ENCODE measurements at regions not wholly inside any gene's neighbourhood (a gene's known extent, or its start where the extent isn't known, plus 50 kb on each side); places are given as distances from the start of the nearest gene placed in this dataset.

GRCh38 chr3:23062982-23063381 lies 140.1 kb upstream of the UBE2E2 start:
- H3K27me3 ChIP-seq (ENCODE audit: low read depth): no peaks in the 10 kb centered on the region
- intact Hi-C loops (cut with micrococcal nuclease): no loop called here
- no peak for TF ChIP-seq CTCF (IDR thresholded peaks at IDR 0.05; ENCODE audit: borderline replicate concordance)

DNA sequence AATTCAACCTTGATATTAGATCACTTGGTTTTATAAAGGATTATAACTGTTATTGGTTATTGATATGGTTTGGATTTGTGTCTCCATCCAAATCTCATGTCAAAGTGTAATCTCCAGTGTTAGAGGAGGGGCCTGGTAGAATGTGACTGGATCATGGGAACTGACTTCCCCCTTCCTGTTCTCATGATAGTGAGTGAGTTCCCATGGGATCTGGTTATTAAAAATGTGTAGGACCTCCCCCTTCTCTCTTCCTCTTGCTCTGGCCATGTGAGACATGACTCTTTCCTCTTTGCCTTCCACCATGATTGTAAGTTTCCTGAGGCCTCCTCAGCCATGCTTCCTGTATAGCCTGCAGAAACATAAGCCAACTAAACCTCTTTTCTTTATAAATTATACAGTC lies 136.0 kb upstream of the UBE2E2 start:
- no peaks in the 10 kb centered on the region for H3K36me3 ChIP-seq
- no peak overlapping the region for H3K4me3 ChIP-seq
- no peaks in the 10 kb centered on the region for H3K4me1 ChIP-seq
- H3K27me3 ChIP-seq (ENCODE audit: low read depth): no peaks in the 10 kb centered on the region
- no peaks in the 10 kb centered on the region for H3K9me3 ChIP-seq (replicated peaks)
- intact Hi-C loops (cut with micrococcal nuclease): no loop called here
- TF ChIP-seq CTCF (IDR thresholded peaks at IDR 0.05; ENCODE audit: borderline replicate concordance): no peak
- DNase-seq: no peak
- H3K27ac ChIP-seq (replicated peaks): no peak overlapping the region

More at GRCh38 chr3:23062982-23063381, 140.1 kb upstream of the UBE2E2 start:
- Histone ChIP-seq H3K4me1 (no peaks in the 10 kb centered on the region), H3K36me3 (no peaks in the 10 kb centered on the region), H3K27ac (replicated peaks) (no peak overlapping the region), H3K4me3 (no peak overlapping the region), H3K9me3 (replicated peaks) (peaks cover 23% of the 10 kb centered on the region)
- DNase-seq: no peak

DNA sequence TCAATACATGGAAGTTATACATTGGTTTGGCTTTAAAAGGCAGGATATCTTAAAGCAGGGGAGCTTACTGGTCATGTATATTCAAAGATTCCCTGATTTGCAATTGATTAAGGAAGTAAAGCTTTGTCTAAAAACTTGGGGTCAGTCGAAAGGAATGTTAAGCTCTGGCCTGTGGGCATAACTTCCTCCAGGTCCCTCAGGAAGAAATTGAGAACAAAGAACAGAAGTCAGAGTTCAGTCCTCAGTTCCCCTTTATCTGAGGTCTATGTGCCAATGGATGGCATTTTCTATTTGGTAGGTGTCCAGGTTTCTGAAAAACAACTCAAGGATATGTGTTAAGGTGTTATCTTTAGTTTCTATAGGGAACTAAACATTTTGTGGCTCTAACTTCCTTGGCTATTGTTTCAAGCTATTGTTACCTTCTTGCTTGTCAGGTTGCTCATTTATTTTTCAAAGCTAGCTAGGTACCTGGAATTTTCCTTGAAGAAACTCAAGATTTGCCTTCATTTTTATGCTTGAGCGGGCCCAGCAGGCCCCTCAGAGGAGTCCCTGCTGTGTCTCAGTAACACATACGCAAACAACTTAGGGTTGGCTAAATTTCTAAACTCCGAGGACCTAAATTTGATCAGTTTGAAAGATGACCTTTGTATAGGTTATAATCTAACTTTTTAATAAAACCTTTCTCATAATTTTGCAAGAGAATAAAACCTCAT lies 135.0 kb upstream of the UBE2E2 start:
- H3K27me3 ChIP-seq (ENCODE audit: low read depth): no peaks in the 10 kb centered on the region
- TF ChIP-seq CTCF (IDR thresholded peaks at IDR 0.05; ENCODE audit: borderline replicate concordance): no peak
- H3K9me3 ChIP-seq (replicated peaks): no peaks in the 10 kb centered on the region
- H3K36me3 ChIP-seq: no peaks in the 10 kb centered on the region
- H3K4me1 ChIP-seq: no peaks in the 10 kb centered on the region
- intact Hi-C loops (cut with micrococcal nuclease): no loop called here
- H3K27ac ChIP-seq (replicated peaks): no peak overlapping the region
- H3K4me3 ChIP-seq: no peak overlapping the region
- DNase-seq: no peak

DNA sequence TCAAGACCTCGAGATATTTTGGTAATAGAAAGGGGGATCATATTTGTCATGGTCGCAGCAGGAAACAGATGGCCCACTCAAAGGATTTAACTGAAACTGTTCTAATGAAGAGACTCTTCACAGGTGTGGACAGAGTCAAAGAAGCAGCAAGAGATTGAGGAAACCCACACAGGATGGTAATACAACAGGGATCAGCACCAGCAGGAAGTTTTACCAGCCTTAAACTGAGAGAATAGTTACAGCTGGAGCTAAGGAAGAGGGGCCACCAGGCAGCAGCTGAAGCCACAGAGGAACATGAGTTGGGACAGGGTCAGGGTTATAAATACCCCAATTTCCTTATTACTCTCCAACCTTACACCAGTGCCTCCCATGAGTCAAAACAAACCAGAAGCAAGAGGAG lies 131.8 kb upstream of the UBE2E2 start:
- Histone ChIP-seq H3K27me3 (ENCODE audit: low read depth) (no peaks in the 10 kb centered on the region), H3K36me3 (no peaks in the 10 kb centered on the region), H3K9me3 (replicated peaks) (no peaks in the 10 kb centered on the region), H3K27ac (replicated peaks) (no peak overlapping the region), H3K4me1 (peaks cover 9% of the 10 kb centered on the region), H3K4me3 (no peak overlapping the region)
- intact Hi-C loops (cut with micrococcal nuclease): no loop called here
- TF ChIP-seq CTCF (IDR thresholded peaks at IDR 0.05; ENCODE audit: borderline replicate concordance): no peak
- no peak for DNase-seq

DNA sequence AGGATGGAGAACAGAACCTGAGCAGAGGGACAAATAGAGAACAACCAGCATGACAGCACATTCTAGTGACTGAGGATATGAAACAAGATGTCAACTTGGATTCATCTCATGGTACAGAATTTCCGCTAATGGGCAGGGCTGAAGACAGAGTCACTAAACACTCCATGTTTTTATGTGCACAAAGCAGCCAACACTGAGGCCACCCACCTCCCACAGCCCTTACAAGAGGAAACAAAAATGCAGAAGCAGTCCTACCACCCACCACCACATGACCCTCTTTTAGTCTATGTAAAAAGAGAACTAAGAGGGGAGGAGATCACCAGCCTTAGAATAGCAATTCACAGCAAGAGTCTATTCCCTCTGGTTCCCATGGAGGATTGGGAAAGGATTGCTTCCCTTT lies 131.4 kb upstream of the UBE2E2 start:
- intact Hi-C loops (cut with micrococcal nuclease): no loop called here
- no peaks in the 10 kb centered on the region for H3K36me3 ChIP-seq
- DNase-seq: no peak
- H3K27ac ChIP-seq (replicated peaks): no peak overlapping the region
- no peaks in the 10 kb centered on the region for H3K27me3 ChIP-seq (ENCODE audit: low read depth)
- H3K9me3 ChIP-seq (replicated peaks): no peaks in the 10 kb centered on the region
- peaks cover 9% of the 10 kb centered on the region for H3K4me1 ChIP-seq
- no peak for TF ChIP-seq CTCF (IDR thresholded peaks at IDR 0.05; ENCODE audit: borderline replicate concordance)
- H3K4me3 ChIP-seq: no peak overlapping the region

All from left ventricle myocardium inferior (tissue), 1 donor.